ENCODE measurements at regions not wholly inside any gene's neighbourhood (a gene's known extent, or its start where the extent isn't known, plus 50 kb on each side); places are given as distances from the start of the nearest gene placed in this dataset.

DNA sequence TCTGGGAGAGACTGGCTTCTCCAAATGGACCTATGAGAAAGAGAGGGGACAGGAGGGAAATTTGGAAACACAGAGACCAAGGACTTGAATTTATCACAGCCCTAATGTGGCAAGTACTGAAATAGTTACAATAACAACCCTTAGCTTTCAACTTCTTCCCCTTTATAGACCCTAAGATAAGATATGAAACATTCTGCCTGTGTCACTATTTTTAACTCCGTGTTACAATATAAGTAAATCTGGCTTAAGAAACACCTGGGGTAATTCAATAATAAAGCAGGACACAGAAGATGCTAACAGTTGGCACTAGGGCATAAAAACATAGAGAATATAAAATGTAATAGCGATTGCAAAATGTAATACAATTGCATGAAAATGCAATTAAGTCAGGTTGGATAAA lies 216.4 kb downstream of the NOVA1 start:
- ATAC-seq (replicated peaks in 1 of 4) (no peak), DNase-seq (no peak)
- no CpG with 5 or more reads among the region's 2 CpGs for WGBS (ENCODE audit: insufficient coverage)
- Mint-ChIP-seq H3K27me3 (no peaks in the 10 kb centered on the region), H3K9me3 (peaks cover 1 to 22% (median 11%) of the 10 kb centered on the region in 3 donors), H3K4me1 (no peaks in the 10 kb centered on the region), H3K27ac (no peak overlapping the region), H3K4me3 (no peak overlapping the region), H3K36me3 (no peaks in the 10 kb centered on the region)
- no peaks in the 10 kb centered on the region for H3K4me1 ChIP-seq (ENCODE audit: control insufficient read depth in 1 of 2, extremely low read depth in 1 of 2, insufficient read depth in 2 of 2, low read length in 2 of 2)
- no peaks in the 10 kb centered on the region for H3K27me3 ChIP-seq (replicated peaks in 1 of 2; ENCODE audit: control insufficient read depth in 2 of 2, extremely low read depth in 1 of 2, insufficient read depth in 2 of 2, low read length in 1 of 2)
- no peaks in the 10 kb centered on the region for H3K36me3 ChIP-seq (ENCODE audit: control insufficient read depth in 2 of 2, extremely low read depth in 1 of 2, insufficient read depth in 1 of 2, low read length in 1 of 2)
- H3K9me3 ChIP-seq, result no peaks in the 10 kb centered on the region
- H3K27ac ChIP-seq (ENCODE audit: low read length), result no peak overlapping the region
- no peak overlapping the region for H3K4me3 ChIP-seq (ENCODE audit: control insufficient read depth in 1 of 2, extremely low read depth in 1 of 2, low read length in 1 of 2)
- POLR2A ChIA-PET, result no interaction called here
- CTCF ChIA-PET, result no interaction called here

DNA sequence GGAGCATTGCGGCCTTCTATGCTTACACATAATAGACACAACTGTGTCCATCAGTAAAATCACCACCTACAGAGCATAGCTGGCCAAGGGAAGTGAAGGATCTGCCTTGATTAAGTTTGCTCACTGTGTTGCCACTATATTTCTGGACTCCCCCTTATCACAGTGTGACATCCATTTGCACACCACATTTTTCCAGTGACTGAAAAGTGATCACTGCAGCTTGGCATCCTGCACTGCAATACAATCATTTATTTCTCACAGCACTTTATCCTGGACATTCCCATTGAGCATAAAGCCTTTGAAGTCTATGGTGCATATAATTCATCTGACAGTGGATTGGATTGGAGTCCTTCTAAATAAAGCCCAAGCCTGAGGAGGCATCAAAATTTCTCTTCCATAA lies 217.2 kb downstream of the NOVA1 start:
- no peaks in the 10 kb centered on the region for H3K27me3 ChIP-seq (replicated peaks in 1 of 2; ENCODE audit: control insufficient read depth in 2 of 2, extremely low read depth in 1 of 2, insufficient read depth in 2 of 2, low read length in 1 of 2)
- no CpG with 5 or more reads among the region's 1 CpG for WGBS (ENCODE audit: insufficient coverage)

DNA sequence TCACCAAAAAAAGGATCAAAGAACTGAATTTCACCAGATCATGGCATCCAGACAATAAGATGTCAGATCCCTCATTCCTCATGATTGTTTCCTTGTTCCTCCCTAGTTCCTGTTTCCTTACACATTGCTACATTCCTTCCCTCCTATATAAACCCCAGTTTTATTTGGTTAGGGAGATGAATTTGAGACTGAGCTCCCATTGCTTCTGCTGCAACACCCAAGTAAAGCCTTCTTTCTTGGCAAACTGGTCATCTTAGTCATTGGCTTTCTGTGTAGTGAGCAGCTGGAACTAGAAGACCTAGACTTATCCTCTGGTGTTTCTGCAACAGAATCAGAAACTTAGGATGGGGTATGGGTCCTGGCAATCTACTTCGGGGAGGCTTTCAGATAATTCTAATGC lies 217.9 kb downstream of the NOVA1 start:
- POLR2A ChIA-PET, result no interaction called here
- Histone ChIP-seq H3K36me3 (ENCODE audit: control insufficient read depth in 2 of 2, extremely low read depth in 1 of 2, insufficient read depth in 1 of 2, low read length in 1 of 2) (no peaks in the 10 kb centered on the region), H3K27ac (ENCODE audit: low read length) (no peak overlapping the region), H3K9me3 (no peaks in the 10 kb centered on the region), H3K4me3 (ENCODE audit: control insufficient read depth in 1 of 2, extremely low read depth in 1 of 2, low read length in 1 of 2) (no peak overlapping the region), H3K27me3 (replicated peaks in 1 of 2; ENCODE audit: control insufficient read depth in 2 of 2, extremely low read depth in 1 of 2, insufficient read depth in 2 of 2, low read length in 1 of 2) (no peaks in the 10 kb centered on the region), H3K4me1 (ENCODE audit: control insufficient read depth in 1 of 2, extremely low read depth in 1 of 2, insufficient read depth in 2 of 2, low read length in 2 of 2) (no peaks in the 10 kb centered on the region)
- Mint-ChIP-seq H3K9me3 (peaks cover 7 to 25% (median 18%) of the 10 kb centered on the region in 3 donors), H3K27me3 (no peaks in the 10 kb centered on the region), H3K36me3 (no peaks in the 10 kb centered on the region), H3K4me1 (no peaks in the 10 kb centered on the region), H3K27ac (no peak overlapping the region), H3K4me3 (no peak overlapping the region)
- no peak for DNase-seq
- no peak for ATAC-seq (replicated peaks in 1 of 4)
- CTCF ChIA-PET, result no interaction called here
- WGBS (ENCODE audit: insufficient coverage), result no CpG with 5 or more reads among the region's 1 CpG

More for the DNA sequence above, 217.2 kb downstream of the NOVA1 start:
- ATAC-seq (replicated peaks in 1 of 4), result no peak
- H3K4me1 Mint-ChIP-seq, result no peaks in the 10 kb centered on the region
- no peak overlapping the region for H3K4me3 Mint-ChIP-seq
- ChIA-PET CTCF (no interaction called here), POLR2A (no interaction called here)
- H3K27me3 Mint-ChIP-seq, result no peaks in the 10 kb centered on the region
- Histone ChIP-seq H3K4me1 (ENCODE audit: control insufficient read depth in 1 of 2, extremely low read depth in 1 of 2, insufficient read depth in 2 of 2, low read length in 2 of 2) (no peaks in the 10 kb centered on the region), H3K9me3 (no peaks in the 10 kb centered on the region), H3K36me3 (ENCODE audit: control insufficient read depth in 2 of 2, extremely low read depth in 1 of 2, insufficient read depth in 1 of 2, low read length in 1 of 2) (no peaks in the 10 kb centered on the region), H3K27ac (ENCODE audit: low read length) (no peak overlapping the region), H3K4me3 (ENCODE audit: control insufficient read depth in 1 of 2, extremely low read depth in 1 of 2, low read length in 1 of 2) (no peak overlapping the region)
- H3K36me3 Mint-ChIP-seq, result no peaks in the 10 kb centered on the region
- no peak overlapping the region for H3K27ac Mint-ChIP-seq
- no peak for DNase-seq
- H3K9me3 Mint-ChIP-seq, result peaks cover 7 to 24% (median 15%) of the 10 kb centered on the region in 3 donors

DNA sequence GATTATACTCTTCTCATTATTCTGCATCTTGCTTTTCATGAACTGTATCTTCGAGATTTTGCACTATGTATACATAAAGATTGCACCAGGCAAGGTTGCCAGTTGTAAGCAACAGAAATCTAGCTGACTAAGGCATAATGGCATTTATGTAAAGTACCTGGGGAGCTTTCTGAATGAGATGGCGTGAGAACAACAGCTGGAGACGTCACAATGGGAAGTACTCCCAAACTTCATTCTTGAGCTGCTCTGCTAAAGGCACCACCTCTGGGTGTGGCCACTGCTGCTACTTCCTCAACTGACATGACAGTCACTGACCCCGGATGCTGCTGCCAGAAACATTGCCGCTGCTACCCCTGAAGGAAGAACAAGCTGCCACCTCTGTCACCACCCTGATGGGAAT lies 220.7 kb downstream of the NOVA1 start:
- ATAC-seq (replicated peaks in 1 of 4) (no peak), DNase-seq (no peak)
- no peaks in the 10 kb centered on the region for H3K36me3 ChIP-seq (ENCODE audit: control insufficient read depth in 2 of 2, extremely low read depth in 1 of 2, insufficient read depth in 1 of 2, low read length in 1 of 2)
- Mint-ChIP-seq H3K36me3 (no peaks in the 10 kb centered on the region), H3K9me3 (peaks cover 14 to 34% (median 28%) of the 10 kb centered on the region in 3 donors), H3K4me3 (no peak overlapping the region), H3K27ac (no peak overlapping the region), H3K27me3 (no peaks in the 10 kb centered on the region), H3K4me1 (no peaks in the 10 kb centered on the region)
- H3K27me3 ChIP-seq (replicated peaks in 1 of 2; ENCODE audit: control insufficient read depth in 2 of 2, extremely low read depth in 1 of 2, insufficient read depth in 2 of 2, low read length in 1 of 2), result no peaks in the 10 kb centered on the region
- H3K27ac ChIP-seq (ENCODE audit: low read length), result no peak overlapping the region
- no peaks in the 10 kb centered on the region for H3K9me3 ChIP-seq
- 65% methylated on average over 4 of the region's 5 CpGs for WGBS (ENCODE audit: insufficient coverage)
- ChIA-PET CTCF (no interaction called here), POLR2A (no interaction called here)
- no peaks in the 10 kb centered on the region for H3K4me1 ChIP-seq (ENCODE audit: control insufficient read depth in 1 of 2, extremely low read depth in 1 of 2, insufficient read depth in 2 of 2, low read length in 2 of 2)
- H3K4me3 ChIP-seq (ENCODE audit: control insufficient read depth in 1 of 2, extremely low read depth in 1 of 2, low read length in 1 of 2), result no peak overlapping the region

DNA sequence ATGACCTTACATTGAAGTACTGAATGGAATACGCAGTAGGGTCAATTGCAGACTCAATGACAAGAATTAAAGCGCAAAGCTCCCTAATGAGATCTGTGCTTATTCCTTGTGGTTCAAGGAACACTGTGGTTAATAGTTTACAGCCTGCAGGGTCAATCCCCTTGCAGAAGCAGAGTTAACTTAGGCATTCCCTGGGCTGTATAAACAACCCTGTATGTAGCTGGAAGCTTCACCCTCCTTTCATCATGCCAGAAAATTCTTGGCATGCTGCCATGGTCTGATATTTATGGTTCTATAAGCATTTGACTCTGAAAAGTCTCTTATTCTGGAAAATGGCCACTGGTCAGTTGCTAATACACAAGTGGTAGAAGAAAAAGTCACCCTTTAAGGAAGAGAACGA lies 227.7 kb downstream of the NOVA1 start:
- Mint-ChIP-seq H3K27me3 (no peaks in the 10 kb centered on the region), H3K36me3 (no peaks in the 10 kb centered on the region), H3K27ac (no peak overlapping the region), H3K4me1 (no peaks in the 10 kb centered on the region), H3K4me3 (no peak overlapping the region), H3K9me3 (peaks cover 14 to 29% (median 20%) of the 10 kb centered on the region in 3 donors)
- Histone ChIP-seq H3K36me3 (ENCODE audit: control insufficient read depth in 2 of 2, extremely low read depth in 1 of 2, insufficient read depth in 1 of 2, low read length in 1 of 2) (no peaks in the 10 kb centered on the region), H3K4me3 (ENCODE audit: control insufficient read depth in 1 of 2, extremely low read depth in 1 of 2, low read length in 1 of 2) (no peak overlapping the region), H3K27me3 (replicated peaks in 1 of 2; ENCODE audit: control insufficient read depth in 2 of 2, extremely low read depth in 1 of 2, insufficient read depth in 2 of 2, low read length in 1 of 2) (no peaks in the 10 kb centered on the region), H3K4me1 (ENCODE audit: control insufficient read depth in 1 of 2, extremely low read depth in 1 of 2, insufficient read depth in 2 of 2, low read length in 2 of 2) (no peaks in the 10 kb centered on the region), H3K9me3 (no peaks in the 10 kb centered on the region), H3K27ac (ENCODE audit: low read length) (no peak overlapping the region)
- ATAC-seq (replicated peaks in 1 of 4) (no peak), DNase-seq (no peak)
- ChIA-PET CTCF (no interaction called here), POLR2A (no interaction called here)
- 90% methylated on average over 2 of the region's 3 CpGs for WGBS (ENCODE audit: insufficient coverage)

DNA sequence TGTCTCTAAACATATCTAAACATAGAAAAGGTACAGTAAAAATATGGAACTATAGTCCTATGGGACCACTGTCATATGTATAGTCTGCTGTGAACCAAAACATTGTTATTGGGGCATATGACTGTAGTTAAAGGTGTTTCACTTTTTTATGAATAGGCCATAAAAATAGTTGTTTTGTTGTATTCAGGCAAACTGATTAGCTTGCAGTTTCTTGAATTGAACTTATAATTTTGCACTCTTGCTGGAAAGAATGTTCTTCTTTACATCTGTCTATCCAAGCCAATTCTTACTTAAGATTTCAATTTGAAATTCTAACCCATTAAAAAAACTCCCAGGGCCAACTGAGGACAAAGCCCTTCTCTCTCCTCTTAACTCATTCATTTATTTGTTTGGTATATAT lies 234.1 kb downstream of the NOVA1 start:
- no peak overlapping the region for H3K4me3 ChIP-seq (ENCODE audit: control insufficient read depth in 1 of 2, extremely low read depth in 1 of 2, low read length in 1 of 2)
- DNase-seq (no peak), ATAC-seq (replicated peaks in 1 of 4) (no peak)
- Mint-ChIP-seq H3K4me1 (no peaks in the 10 kb centered on the region), H3K27ac (no peak overlapping the region), H3K36me3 (no peaks in the 10 kb centered on the region), H3K4me3 (no peak overlapping the region), H3K27me3 (no peaks in the 10 kb centered on the region), H3K9me3 (peaks cover 11 to 26% (median 18%) of the 10 kb centered on the region in 3 donors)
- H3K27ac ChIP-seq (ENCODE audit: low read length), result no peak overlapping the region
- H3K4me1 ChIP-seq (ENCODE audit: control insufficient read depth in 1 of 2, extremely low read depth in 1 of 2, insufficient read depth in 2 of 2, low read length in 2 of 2), result no peaks in the 10 kb centered on the region
- no peaks in the 10 kb centered on the region for H3K27me3 ChIP-seq (replicated peaks in 1 of 2; ENCODE audit: control insufficient read depth in 2 of 2, extremely low read depth in 1 of 2, insufficient read depth in 2 of 2, low read length in 1 of 2)
- CTCF ChIA-PET, result no interaction called here
- POLR2A ChIA-PET, result no interaction called here
- H3K36me3 ChIP-seq (ENCODE audit: control insufficient read depth in 2 of 2, extremely low read depth in 1 of 2, insufficient read depth in 1 of 2, low read length in 1 of 2), result no peaks in the 10 kb centered on the region
- no peaks in the 10 kb centered on the region for H3K9me3 ChIP-seq

DNA sequence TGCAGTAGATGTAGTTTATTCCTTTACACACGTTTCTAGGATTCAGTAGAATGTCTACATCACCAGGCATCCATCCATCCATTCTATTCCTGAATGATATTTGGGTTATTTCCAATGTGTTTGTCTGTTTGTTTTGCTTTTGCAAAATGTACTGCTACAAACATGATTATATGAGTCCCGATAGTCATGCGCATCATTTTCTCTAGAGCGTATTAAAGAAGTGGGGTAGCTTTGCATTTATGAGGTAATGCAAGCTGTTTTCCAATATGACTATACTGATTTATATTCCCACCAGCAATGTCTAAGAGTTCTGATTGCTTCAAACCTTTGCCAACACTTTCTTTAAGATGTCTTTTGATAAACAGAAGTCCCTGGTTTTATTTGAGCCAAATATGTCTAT lies 253.2 kb downstream of the NOVA1 start:
- no peak for ATAC-seq (replicated peaks in 1 of 4)
- peaks cover 8 to 32% (median 20%) of the 10 kb centered on the region in 3 donors for H3K9me3 Mint-ChIP-seq
- no peak for DNase-seq
- H3K4me3 Mint-ChIP-seq, result no peak overlapping the region
- no peak overlapping the region for H3K27ac Mint-ChIP-seq
- Histone ChIP-seq H3K4me3 (ENCODE audit: control insufficient read depth in 1 of 2, extremely low read depth in 1 of 2, low read length in 1 of 2) (no peak overlapping the region), H3K4me1 (ENCODE audit: control insufficient read depth in 1 of 2, extremely low read depth in 1 of 2, insufficient read depth in 2 of 2, low read length in 2 of 2) (no peaks in the 10 kb centered on the region), H3K27ac (ENCODE audit: low read length) (no peak overlapping the region), H3K9me3 (no peaks in the 10 kb centered on the region), H3K36me3 (ENCODE audit: control insufficient read depth in 2 of 2, extremely low read depth in 1 of 2, insufficient read depth in 1 of 2, low read length in 1 of 2) (no peaks in the 10 kb centered on the region), H3K27me3 (replicated peaks in 1 of 2; ENCODE audit: control insufficient read depth in 2 of 2, extremely low read depth in 1 of 2, insufficient read depth in 2 of 2, low read length in 1 of 2) (no peaks in the 10 kb centered on the region)
- no peaks in the 10 kb centered on the region for H3K4me1 Mint-ChIP-seq
- no peaks in the 10 kb centered on the region for H3K27me3 Mint-ChIP-seq
- CTCF ChIA-PET, result no interaction called here
- no peaks in the 10 kb centered on the region for H3K36me3 Mint-ChIP-seq
- POLR2A ChIA-PET, result no interaction called here
- WGBS (ENCODE audit: insufficient coverage), result no CpG with 5 or more reads among the region's 4 CpGs
